ENCODE measurements at regions not wholly inside any gene's neighbourhood (a gene's known extent, or its start where the extent isn't known, plus 50 kb on each side); places are given as distances from the start of the nearest gene placed in this dataset.

GRCh38 chr11:80211673-80212072 is 770.8 kb upstream of the TENM4 start:
- TF ChIP-seq CTCF (IDR thresholded peaks at IDR 0.05) (no peak), POLR2A (IDR thresholded peaks at IDR 0.05) (no peak)

Data from adrenal gland (tissue), 5 donors.